Type B pancreatic cell (in vitro differentiated cells): ENCODE measurements at regions not wholly inside any gene's neighbourhood (a gene's known extent, or its start where the extent isn't known, plus 50 kb on each side); places are given as distances from the start of the nearest gene placed in this dataset.

ENCODE experiments used
- DNase-seq: peaks from one replicate; pipeline ENCODE4 v3.0.0; 2021; ENCODE audit warnings: mixed read lengths; ENCODE audit not compliant: unreplicated experiment; ENCODE audit errors: extremely low spot score
- H3K27ac Mint-ChIP-seq: 2 replicates; pipeline ENCODE4 v1.8.0; 2021; ENCODE audit warnings: mild to moderate bottlenecking, mixed read lengths
- H3K27me3 Mint-ChIP-seq: 2 replicates; pipeline ENCODE4 v1.8.0; 2021; ENCODE audit warnings: mixed read lengths
- H3K36me3 Mint-ChIP-seq: 2 replicates; pipeline ENCODE4 v1.8.0; 2021; ENCODE audit warnings: mixed read lengths
- H3K4me1 Mint-ChIP-seq: one replicate; pipeline ENCODE4 v1.8.0; 2021; ENCODE audit warnings: mixed read lengths; ENCODE audit not compliant: unreplicated experiment
- H3K4me3 Mint-ChIP-seq: 2 replicates; pipeline ENCODE4 v1.8.0; 2021; ENCODE audit warnings: mild to moderate bottlenecking, mixed read lengths
- H3K9me3 Mint-ChIP-seq: 2 replicates; pipeline ENCODE4 v1.8.0; 2021; ENCODE audit warnings: mixed read lengths
- CTCF ChIP-seq: fragments of 200-600 bp; sonication (generic); conservative IDR thresholded peaks from 2 replicates; pipeline ENCODE4 v1.5.0; 2021; ENCODE audit warnings: antibody characterized with exemption, mild to moderate bottlenecking

- Mint-ChIP-seq H3K36me3 (no peaks in the 10 kb centered on the region), H3K4me3 (no peak overlapping the region), H3K27ac (no peak overlapping the region), H3K9me3 (no peaks in the 10 kb centered on the region), H3K27me3 (no peaks in the 10 kb centered on the region), H3K4me1 (peaks cover 5% of the 10 kb centered on the region)
- TF ChIP-seq CTCF: peak; percentile 58
- no peak for DNase-seq
Observed at GRCh38 chrX:63506320-63506719, 155.2 kb upstream of the SPIN4 start.

- Mint-ChIP-seq H3K27ac (peak overlapping the region; percentile 74), H3K9me3 (peaks cover 2% of the 10 kb centered on the region), H3K27me3 (no peaks in the 10 kb centered on the region), H3K4me3 (no peak overlapping the region), H3K4me1 (peaks cover 5% of the 10 kb centered on the region), H3K36me3 (no peaks in the 10 kb centered on the region)
- no peak for TF ChIP-seq CTCF
- no peak for DNase-seq
Observed at GRCh38 chrX:63503541-63503940, 152.4 kb upstream of the SPIN4 start.

- TF ChIP-seq CTCF: no peak
- H3K4me3 Mint-ChIP-seq: no peak overlapping the region
- H3K27ac Mint-ChIP-seq: no peak overlapping the region
- no peaks in the 10 kb centered on the region for H3K4me1 Mint-ChIP-seq
- no peaks in the 10 kb centered on the region for H3K27me3 Mint-ChIP-seq
- DNase-seq: no peak
- H3K36me3 Mint-ChIP-seq: no peaks in the 10 kb centered on the region
- no peaks in the 10 kb centered on the region for H3K9me3 Mint-ChIP-seq
Observed at GRCh38 chrX:63488546-63489373, 137.6 kb upstream of the SPIN4 start.

GRCh38 chrX:63475200-63475599 is 124.1 kb upstream of the SPIN4 start:
- peaks cover 23% of the 10 kb centered on the region for H3K36me3 Mint-ChIP-seq
- no peaks in the 10 kb centered on the region for H3K27me3 Mint-ChIP-seq
- peaks cover 29% of the 10 kb centered on the region for H3K9me3 Mint-ChIP-seq
- DNase-seq: no peak
- no peak overlapping the region for H3K27ac Mint-ChIP-seq
- H3K4me3 Mint-ChIP-seq: no peak overlapping the region
- no peaks in the 10 kb centered on the region for H3K4me1 Mint-ChIP-seq
- TF ChIP-seq CTCF: no peak

GRCh38 chrX:63471004-63471403 is 119.9 kb upstream of the SPIN4 start:
- H3K36me3 Mint-ChIP-seq: peaks cover 9% of the 10 kb centered on the region
- H3K4me3 Mint-ChIP-seq: no peak overlapping the region
- no peaks in the 10 kb centered on the region for H3K27me3 Mint-ChIP-seq
- no peak for TF ChIP-seq CTCF
- peaks cover 11% of the 10 kb centered on the region for H3K9me3 Mint-ChIP-seq
- H3K27ac Mint-ChIP-seq: no peak overlapping the region
- no peaks in the 10 kb centered on the region for H3K4me1 Mint-ChIP-seq
- DNase-seq: no peak
